ENCODE measurements at regions not wholly inside any gene's neighbourhood (a gene's known extent, or its start where the extent isn't known, plus 50 kb on each side); places are given as distances from the start of the nearest gene placed in this dataset.
"Not testable (repeated sequence)": the region's sequence is repeated elsewhere in the genome, so short reads cannot be mapped to it uniquely, and the experiment has no call there.

DNA sequence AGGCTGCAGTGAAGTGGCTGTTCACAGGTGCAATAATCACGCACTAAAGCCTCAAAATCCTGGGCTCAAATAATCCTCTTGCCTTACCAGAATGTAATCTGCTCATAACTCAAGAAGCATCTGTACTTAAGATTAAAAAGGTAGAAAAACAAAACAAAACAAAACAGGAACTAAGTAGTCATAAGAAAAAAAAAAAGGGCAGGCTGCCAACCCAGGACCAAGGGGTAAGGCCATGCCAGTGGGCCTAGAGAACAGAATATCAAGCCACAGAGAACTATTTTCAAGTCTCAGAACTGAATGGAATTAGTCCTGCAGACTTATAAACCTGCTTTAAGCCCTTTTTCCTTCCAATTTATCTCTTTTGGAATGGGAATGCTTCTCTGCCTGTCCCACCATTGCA is 64.8 kb upstream of the TBC1D3K start:
- DNase-seq, result peak; percentile 18

GRCh38 chr17:37858391-37858790 is 65.8 kb upstream of the TBC1D3K start:
- DNase-seq, result not testable (repeated sequence)

GRCh38 chr17:37856245-37856644 is 68.0 kb upstream of the TBC1D3K start:
- DNase-seq, result no peak

DNA sequence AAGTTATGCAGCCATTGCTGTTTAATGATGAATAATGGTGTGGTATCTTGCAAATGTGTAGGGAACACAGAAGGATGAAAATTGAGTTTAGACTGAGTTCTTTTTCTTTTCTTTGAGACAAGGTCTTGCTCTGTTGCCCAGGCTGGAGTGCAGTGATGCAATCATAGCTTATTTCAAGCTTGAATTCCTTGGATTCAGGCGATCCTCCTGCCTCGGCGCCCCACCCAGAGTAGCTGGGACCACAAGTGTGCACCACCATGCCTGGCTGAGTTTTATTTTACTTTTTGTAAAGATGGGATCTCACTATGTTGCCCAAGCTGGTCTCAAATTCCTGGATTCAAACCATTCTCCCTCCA is 74.6 kb upstream of the TBC1D3K start:
- DNase-seq, result no peak

GRCh38 chr17:37848690-37849616 is 75.3 kb upstream of the TBC1D3K start:
- peak; percentile 47 for DNase-seq

DNA sequence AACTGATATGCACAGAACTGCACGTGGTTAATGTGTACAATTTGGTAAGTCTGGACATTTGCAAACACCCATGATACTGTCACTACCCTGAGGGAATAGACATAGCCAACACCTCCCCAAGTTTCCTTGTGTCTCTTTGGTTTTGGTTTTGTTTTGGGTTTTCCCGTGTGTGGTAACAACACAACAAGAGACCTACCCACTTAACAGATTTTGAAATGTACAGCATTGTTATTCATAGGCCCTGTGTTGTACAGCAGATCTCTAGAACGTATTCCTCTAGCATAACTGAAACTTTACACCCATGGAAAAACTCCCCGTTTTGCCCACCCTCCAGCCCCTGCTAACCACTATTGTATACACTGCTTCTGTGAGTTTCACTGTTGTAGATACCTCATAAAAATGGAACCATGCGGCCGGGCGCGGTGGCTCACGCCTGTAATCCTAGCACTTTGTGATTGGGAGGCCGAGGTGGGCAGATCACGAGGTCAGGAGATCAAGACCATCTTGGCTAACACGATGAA is 76.3 kb upstream of the TBC1D3K start:
- no peak for DNase-seq

DNA sequence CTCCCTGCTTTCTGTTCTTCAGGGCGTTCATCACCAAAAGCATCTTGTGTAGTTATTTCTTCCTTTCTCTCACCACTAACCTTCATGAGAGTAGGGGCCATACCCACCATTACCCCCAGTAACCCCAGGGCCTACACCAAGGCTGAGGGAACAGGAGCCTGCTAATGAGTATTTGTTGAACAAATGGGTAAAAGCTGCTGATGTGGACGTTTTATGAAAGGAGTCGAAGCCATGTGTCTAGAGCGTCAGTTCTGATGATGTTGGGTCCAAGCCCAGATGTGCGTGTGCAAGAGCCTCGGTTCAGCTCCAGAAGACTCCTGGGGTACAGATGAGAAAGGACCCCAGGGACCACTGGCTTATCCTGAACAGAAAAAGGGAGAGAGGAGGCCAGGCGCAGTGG is 77.1 kb upstream of the TBC1D3K start:
- no peak for DNase-seq

DNA sequence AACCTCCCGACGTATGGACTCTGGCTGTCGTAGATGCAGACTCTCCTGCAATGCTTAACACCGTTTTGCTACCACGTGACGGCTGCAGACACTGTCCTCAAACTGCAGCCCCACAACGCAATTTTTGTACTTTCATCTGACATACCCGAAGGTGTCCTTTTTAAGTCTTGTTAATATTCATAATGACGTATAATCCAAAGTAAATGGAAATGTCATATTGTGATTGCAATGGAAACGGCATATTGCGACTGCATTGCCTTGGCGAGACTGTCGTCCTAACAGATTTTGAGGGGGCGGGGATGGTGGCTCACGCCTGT is 79.3 kb upstream of the TBC1D3K start:
- DNase-seq, result no peak

GRCh38 chr17:37844158-37844976 is 79.8 kb upstream of the TBC1D3K start:
- peak; percentile 84 for DNase-seq

GRCh38 chr17:37842401-37842800 is 81.8 kb upstream of the TBC1D3K start:
- no peak for DNase-seq

GRCh38 chr17:37841232-37841631 is 83.0 kb upstream of the TBC1D3K start:
- no peak for DNase-seq

- DNase-seq, result no peak
Measured at GRCh38 chr17:37840576-37840975, 83.6 kb upstream of the TBC1D3K start.

DNA sequence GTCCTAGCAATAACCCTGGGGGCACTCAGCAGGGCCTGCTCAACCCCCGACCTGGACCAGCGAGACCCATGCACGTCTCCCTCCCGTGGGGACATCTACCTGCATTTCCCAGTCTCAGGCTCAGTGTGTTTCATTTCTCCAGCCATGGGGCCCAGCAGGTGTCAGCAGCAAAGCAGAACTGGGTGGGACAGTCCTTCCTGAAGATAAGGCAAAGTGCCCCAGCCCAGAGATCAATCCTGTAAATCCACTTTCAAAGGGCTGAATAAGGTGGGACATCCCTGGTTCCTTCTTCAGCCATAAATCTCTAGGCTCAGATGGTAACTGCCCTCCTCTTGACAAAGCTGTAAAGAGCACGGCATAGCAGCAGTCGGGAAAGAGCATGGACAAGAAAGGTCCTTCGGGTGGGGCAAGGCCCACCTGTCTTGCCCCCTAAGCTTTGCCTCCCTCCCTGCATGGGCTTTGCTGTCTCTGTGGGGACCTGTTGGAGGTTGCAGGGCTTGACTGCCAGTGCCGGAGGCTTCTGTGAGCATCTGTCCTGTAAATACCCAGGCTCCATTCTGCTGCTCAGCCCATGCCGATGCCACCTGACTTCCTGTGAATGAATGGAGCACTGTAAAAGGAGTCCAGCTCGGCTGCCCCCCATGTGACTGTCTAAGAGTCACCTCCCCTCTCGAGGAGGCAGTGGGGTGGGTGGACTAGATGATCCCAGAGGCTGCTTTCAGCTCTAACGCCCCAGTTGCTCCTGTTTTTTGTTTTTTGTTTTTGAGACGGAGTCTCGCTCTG is 84.8 kb upstream of the TBC1D3K start:
- no peak for DNase-seq

GRCh38 chr17:37838276-37838675 is 85.9 kb upstream of the TBC1D3K start:
- no peak for DNase-seq

GRCh38 chr17:37836593-37836992 is 87.6 kb upstream of the TBC1D3K start:
- no peak for DNase-seq

DNA sequence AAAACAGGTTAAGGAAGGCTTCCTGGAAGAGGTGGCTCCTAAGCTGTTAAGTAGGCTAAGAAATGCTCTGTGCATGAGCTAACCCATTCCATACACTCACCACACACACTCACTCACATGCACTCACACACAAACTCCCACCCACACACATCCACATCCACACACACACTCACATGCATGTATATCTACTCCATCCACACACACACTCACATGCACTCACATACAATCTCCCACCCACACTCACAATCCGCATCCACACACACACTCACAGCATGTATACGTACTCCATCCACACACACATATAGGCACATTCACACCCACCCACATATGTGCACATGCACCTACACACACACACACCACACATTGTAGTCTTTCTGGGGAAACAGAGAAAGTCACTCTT is 89.3 kb upstream of the HNF1B start:
- DNase-seq, result no peak

DNA sequence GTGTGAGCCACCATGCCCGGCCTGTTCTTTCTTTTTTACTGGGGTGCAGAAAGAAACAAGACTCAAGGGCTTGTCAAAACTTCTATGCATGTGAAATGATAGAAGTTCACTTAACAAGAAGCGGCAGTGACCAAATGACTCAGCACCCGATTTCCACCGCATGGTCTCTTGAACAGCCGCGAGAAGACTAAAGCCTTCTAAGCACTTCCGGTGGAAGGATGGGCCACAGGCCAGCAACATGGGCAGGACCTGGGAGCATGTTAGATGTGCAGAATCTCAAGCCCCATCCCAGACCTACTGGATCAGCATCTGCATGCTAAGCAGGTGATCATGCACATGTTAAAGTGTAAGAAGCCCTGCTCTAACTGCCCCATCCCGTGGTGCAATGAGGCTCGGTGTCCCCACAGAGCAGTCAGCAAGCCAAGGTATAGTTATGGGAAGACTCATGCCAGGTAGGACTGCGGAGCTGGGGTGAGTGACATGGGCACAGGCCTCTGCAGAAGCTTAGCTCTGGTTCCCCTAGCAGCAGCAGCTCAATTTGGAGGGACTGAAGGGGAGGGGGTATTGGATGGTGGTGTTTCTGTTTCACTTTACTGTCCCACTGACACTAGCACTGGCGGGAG is 88.5 kb upstream of the HNF1B start:
- DNase-seq, result peak; percentile 73

DNA sequence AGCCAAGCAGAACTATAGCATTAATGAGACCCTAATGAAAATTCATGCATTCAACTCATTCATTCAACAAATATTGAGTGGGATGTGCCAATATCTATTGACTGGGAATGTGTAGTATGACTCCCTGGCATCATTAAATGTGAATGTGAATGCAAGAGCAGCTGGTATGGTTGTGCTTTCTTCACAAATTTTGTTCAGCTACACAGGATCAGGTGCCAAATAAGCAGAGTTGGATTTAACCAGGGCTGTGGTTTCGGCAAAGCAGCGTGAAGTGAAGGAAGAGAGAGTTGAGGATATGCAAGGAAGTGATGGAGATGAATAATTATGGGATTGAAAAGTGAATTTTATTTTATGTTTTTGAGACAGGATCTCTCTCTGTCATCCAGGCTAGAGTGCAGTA is 87.1 kb upstream of the HNF1B start:
- no peak for DNase-seq

- DNase-seq, result no peak
Measured at GRCh38 chr17:37831492-37831891, 86.6 kb upstream of the HNF1B start.

DNA sequence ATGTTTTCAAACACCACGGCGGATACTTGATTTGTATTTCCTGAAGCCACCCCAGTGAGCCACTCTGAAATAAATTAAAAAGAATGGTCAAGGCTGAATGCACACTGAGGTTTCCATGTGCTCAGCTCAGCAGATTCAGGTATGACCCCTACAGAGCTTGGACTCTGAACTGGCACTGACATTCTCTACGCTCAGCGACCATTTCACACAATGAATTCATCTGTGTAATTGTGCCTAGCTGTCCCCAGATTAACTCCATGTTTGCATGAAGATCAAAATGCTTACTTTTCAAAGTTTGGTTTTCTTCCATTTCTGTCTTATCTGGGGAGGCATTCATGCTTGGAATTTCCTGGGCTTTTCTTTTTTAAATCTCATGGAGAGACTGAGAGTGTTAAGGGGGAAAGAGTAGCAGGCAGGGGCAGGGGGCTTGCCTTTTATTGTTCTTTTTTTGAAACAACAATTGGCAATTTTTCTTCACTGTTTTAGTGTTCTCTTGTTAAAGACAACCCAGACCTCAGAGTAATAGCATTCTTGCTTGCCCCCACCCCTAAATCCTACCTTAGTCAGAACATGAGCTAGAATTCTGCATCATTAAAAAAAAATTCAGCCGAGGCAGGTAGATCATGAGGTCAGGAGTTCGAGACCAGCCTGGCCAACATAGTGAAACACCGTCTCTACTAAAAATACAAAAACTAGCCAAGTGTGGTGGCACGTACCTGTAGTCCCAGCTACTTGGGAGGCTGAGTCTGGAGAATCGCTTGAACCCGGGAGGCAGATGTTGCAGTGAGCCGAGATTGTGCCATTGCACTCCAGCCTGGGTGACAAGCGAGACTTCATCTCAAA is 85.5 kb upstream of the HNF1B start:
- DNase-seq, result no peak

GRCh38 chr17:37829592-37830123 is 84.8 kb upstream of the HNF1B start:
- no peak for DNase-seq

Data from hematopoietic multipotent progenitor cell treated with erythropoietin and hydrocortisone succinate and interleukin-3 and kit ligand, for 4 days (in vitro differentiated cells).